Caco-2 (cell line): ENCODE measurements at regions not wholly inside any gene's neighbourhood (a gene's known extent, or its start where the extent isn't known, plus 50 kb on each side); places are given as distances from the start of the nearest gene placed in this dataset.

Source experiments
- BruUV-seq: library from RNA; stranded (reverse); fragments of 400-500 nt; replicated peaks from 2 replicates; lab custom pipeline; 2021; lab: Mats Ljungman, UMichigan
- CTCF ChIA-PET: fragments of 300-600 bp; sonication (Branson Sonifier 250); formaldehyde crosslinking; loops from one replicate; lab custom pipeline; 2022; ENCODE audit warnings: antibody characterized with exemption; lab: Charles Lee
- POLR2A ChIA-PET: fragments of 300-600 bp; sonication (Branson Sonifier 250); formaldehyde crosslinking; loops from one replicate; lab custom pipeline; 2022; ENCODE audit warnings: antibody characterized with exemption; lab: Charles Lee
- DNase-seq, 2 experiments: peaks; one replicate each; pipeline versions ENCODE4 v3.0.0 to v3.0.0-alpha.2; 2020 to 2022
- H3K27me3 ChIP-seq: replicated peaks from 2 replicates; pipeline ENCODE4 v1.6.0; 2011; ENCODE audit warnings: low read length; ENCODE audit not compliant: control insufficient read depth, insufficient read depth
- H3K36me3 ChIP-seq: 2 replicates; pipeline ENCODE4 v1.5.1; 2011; ENCODE audit warnings: low read length; ENCODE audit not compliant: control insufficient read depth, insufficient read depth
- H3K4me1 ChIP-seq: fragments of 250-450 bp; sonication (Bioruptor Pico); 2 replicates; pipeline ENCODE4 v1.5.1; 2020; ENCODE audit warnings: mild to moderate bottlenecking
- H3K4me3 ChIP-seq: 2 replicates; pipeline ENCODE4 v1.5.1; 2011; ENCODE audit warnings: low read depth, mild to moderate bottlenecking, control low read depth, low read length
- H3K9me3 ChIP-seq: fragments of 250-450 bp; sonication (Bioruptor Pico); 2 replicates; pipeline ENCODE4 v1.5.1; 2020; ENCODE audit warnings: mild to moderate bottlenecking, moderate library complexity
- H3K27ac Mint-ChIP-seq: one replicate; pipeline ENCODE4 v1.8.0; 2022; ENCODE audit warnings: mixed read lengths; ENCODE audit not compliant: unreplicated experiment
- H3K27me3 Mint-ChIP-seq: one replicate; pipeline ENCODE4 v1.8.0; 2022; ENCODE audit warnings: mixed read lengths; ENCODE audit not compliant: insufficient read depth, unreplicated experiment
- H3K36me3 Mint-ChIP-seq: one replicate; pipeline ENCODE4 v1.8.0; 2022; ENCODE audit warnings: mild to moderate bottlenecking, mixed read lengths; ENCODE audit not compliant: insufficient read depth, unreplicated experiment
- H3K4me1 Mint-ChIP-seq: one replicate; pipeline ENCODE4 v1.8.0; 2022; ENCODE audit warnings: low read depth, mixed read lengths; ENCODE audit not compliant: unreplicated experiment
- H3K4me3 Mint-ChIP-seq: one replicate; pipeline ENCODE4 v1.8.0; 2022; ENCODE audit warnings: mild to moderate bottlenecking, moderate library complexity, mixed read lengths; ENCODE audit not compliant: unreplicated experiment
- H3K9me3 Mint-ChIP-seq: one replicate; pipeline ENCODE4 v1.8.0; 2022; ENCODE audit warnings: mixed read lengths; ENCODE audit not compliant: unreplicated experiment
- CTCF ChIP-seq, 2 experiments: fragments of 200-600 bp in 1 of 2; IDR thresholded peaks; 1 replicate in 1 of 2; 2 replicates in 1 of 2; pipeline versions ENCODE4 v1.5.1 to v1.8.0; 2011 to 2022; ENCODE audit warnings: antibody characterized with exemption in 1 of 2, control low read depth in 1 of 2, inconsistent platforms in 1 of 2, low read depth in 1 of 2, low read length in 1 of 2, mild to moderate bottlenecking in 1 of 2, moderate library complexity in 1 of 2; ENCODE audit not compliant: insufficient read depth in 1 of 2, severe bottlenecking in 1 of 2, unreplicated experiment in 1 of 2
- intact Hi-C: fragments of 100-400 bp; cut with micrococcal nuclease; formaldehyde crosslinking; loops from one replicate; pipeline ENCODE4 v1.10.0; 2022; ENCODE audit not compliant: unreplicated experiment

- no peak for DNase-seq
- no peaks in the 10 kb centered on the region for H3K4me1 ChIP-seq
- no peaks in the 10 kb centered on the region for H3K36me3 Mint-ChIP-seq
- no peak overlapping the region for H3K4me3 ChIP-seq
- H3K27ac Mint-ChIP-seq, result no peak overlapping the region
- H3K27me3 ChIP-seq, result no peaks in the 10 kb centered on the region
- H3K9me3 Mint-ChIP-seq, result no peaks in the 10 kb centered on the region
- H3K4me3 Mint-ChIP-seq, result no peak overlapping the region
- BruUV-seq, result no TSS peak
- CTCF ChIA-PET, result no interaction called here
- H3K36me3 ChIP-seq, result no peaks in the 10 kb centered on the region
- no peak for TF ChIP-seq CTCF (IDR thresholded peaks at IDR 0.05; ENCODE audit: insufficient read depth in 1 of 2, low read depth in 1 of 2, low read length in 1 of 2, severe bottlenecking in 1 of 2, unreplicated experiment in 1 of 2)
- POLR2A ChIA-PET, result no interaction called here
- intact Hi-C loops, result no loop called here
- H3K4me1 Mint-ChIP-seq, result no peaks in the 10 kb centered on the region
- no peaks in the 10 kb centered on the region for H3K27me3 Mint-ChIP-seq
- H3K9me3 ChIP-seq, result no peaks in the 10 kb centered on the region
Measured at GRCh38 chr5:166349046-166349445, 1942.4 kb upstream of the WWC1 start.

- Histone ChIP-seq H3K9me3 (no peaks in the 10 kb centered on the region), H3K36me3 (no peaks in the 10 kb centered on the region), H3K27me3 (no peaks in the 10 kb centered on the region), H3K4me3 (no peak overlapping the region), H3K4me1 (peaks cover 11% of the 10 kb centered on the region)
- Mint-ChIP-seq H3K4me1 (peaks cover 3% of the 10 kb centered on the region), H3K27ac (no peak overlapping the region), H3K9me3 (peaks cover 19% of the 10 kb centered on the region), H3K36me3 (no peaks in the 10 kb centered on the region), H3K4me3 (no peak overlapping the region), H3K27me3 (no peaks in the 10 kb centered on the region)
- ChIA-PET CTCF (no interaction called here), POLR2A (no interaction called here)
- DNase-seq, result no peak
- no peak for TF ChIP-seq CTCF (IDR thresholded peaks at IDR 0.05; ENCODE audit: insufficient read depth in 1 of 2, low read depth in 1 of 2, low read length in 1 of 2, severe bottlenecking in 1 of 2, unreplicated experiment in 1 of 2)
- intact Hi-C loops, result no loop called here
- no TSS peak for BruUV-seq
Measured at GRCh38 chr5:166353580-166353979, 1937.9 kb upstream of the WWC1 start.

GRCh38 chr5:166354332-166354731, 1937.1 kb upstream of the WWC1 start:
- no peaks in the 10 kb centered on the region for H3K9me3 ChIP-seq
- Mint-ChIP-seq H3K27ac (no peak overlapping the region), H3K9me3 (peaks cover 19% of the 10 kb centered on the region), H3K36me3 (no peaks in the 10 kb centered on the region), H3K27me3 (no peaks in the 10 kb centered on the region), H3K4me3 (no peak overlapping the region), H3K4me1 (peaks cover 6% of the 10 kb centered on the region)
- BruUV-seq, result no TSS peak
- no peak overlapping the region for H3K4me3 ChIP-seq
- no peaks in the 10 kb centered on the region for H3K36me3 ChIP-seq
- TF ChIP-seq CTCF (IDR thresholded peaks at IDR 0.05; ENCODE audit: insufficient read depth in 1 of 2, low read depth in 1 of 2, low read length in 1 of 2, severe bottlenecking in 1 of 2, unreplicated experiment in 1 of 2), result no peak
- H3K4me1 ChIP-seq, result peaks cover 19% of the 10 kb centered on the region
- POLR2A ChIA-PET, result no interaction called here
- DNase-seq, result no peak
- CTCF ChIA-PET, result no interaction called here
- intact Hi-C loops, result no loop called here
- H3K27me3 ChIP-seq, result no peaks in the 10 kb centered on the region
